Transverse colon (tissue), 3 donors: ENCODE measurements at regions not wholly inside any gene's neighbourhood (a gene's known extent, or its start where the extent isn't known, plus 50 kb on each side); places are given as distances from the start of the nearest gene placed in this dataset.

ENCODE experiments used
- EP300 ChIP-seq: sonication (generic); formaldehyde crosslinking; IDR thresholded peaks from one replicate; pipeline ENCODE4 v1.6.1; 2017; ENCODE audit warnings: antibody characterized with exemption, low read depth
- POLR2AphosphoS5 ChIP-seq, 3 donors: sonication (generic); formaldehyde crosslinking; IDR thresholded peaks; one replicate each; pipeline ENCODE4 v1.6.1; 2016; ENCODE audit warnings: antibody characterized with exemption in 3 of 3

- TF ChIP-seq EP300: no peak
- no peak for TF ChIP-seq POLR2AphosphoS5 (IDR thresholded peaks at IDR 0.05)
Observed at GRCh38 chr6:149202100-149202499, 115.4 kb upstream of the TAB2 start.
